T-cell (primary cell): ENCODE measurements at regions not wholly inside any gene's neighbourhood (a gene's known extent, or its start where the extent isn't known, plus 50 kb on each side); places are given as distances from the start of the nearest gene placed in this dataset.

ENCODE experiments used
- ATAC-seq, 4 experiments: fragments of 200-7000 bp in 3 of 4; fragments of 150-1000 bp in 1 of 4; cut with Tn5 transposase; replicated peaks in 1 of 4; 1 replicate in 3 of 4; 2 replicates in 1 of 4; pipeline ENCODE4 v1.10.0; 2021; ENCODE audit warnings: moderate library complexity in 3 of 4, mild to moderate bottlenecking in 2 of 4, moderate number of reproducible peaks in 1 of 4
- CTCF ChIA-PET, 2 donors: fragments of 300-600 bp; sonication (Branson Sonifier 250); formaldehyde crosslinking; loops; one replicate each; lab custom pipeline; 2022; ENCODE audit warnings: antibody characterized with exemption in 2 of 2; lab: Charles Lee
- POLR2A ChIA-PET, 2 donors: fragments of 300-600 bp; sonication (Branson Sonifier 250); formaldehyde crosslinking; loops; one replicate each; lab custom pipeline; 2022; ENCODE audit warnings: antibody characterized with exemption in 2 of 2; lab: Charles Lee
- DNase-seq, 35 experiments: peaks; one replicate each; pipeline versions ENCODE4 v3.0.0 to v3.0.0-alpha.2; 2013 to 2023
- H3K27ac ChIP-seq: one replicate; pipeline ENCODE4 v1.5.1; 2013; ENCODE audit warnings: low read length
- H3K27me3 ChIP-seq, 2 experiments: replicated peaks in 1 of 2; 1 replicate in 1 of 2; 2 replicates in 1 of 2; pipeline versions ENCODE4 v1.6.1 to v1.7.0; 2013; ENCODE audit warnings: low read length in 1 of 2, mixed read lengths in 1 of 2; ENCODE audit not compliant: control insufficient read depth in 2 of 2, insufficient read depth in 2 of 2; ENCODE audit errors: extremely low read depth in 1 of 2
- H3K36me3 ChIP-seq, 2 donors: 1 replicate in 1 of 2; 2 replicates in 1 of 2; pipeline versions ENCODE4 v1.6.1 to v1.7.0; 2013; ENCODE audit warnings: low read length in 1 of 2; ENCODE audit not compliant: control insufficient read depth in 2 of 2, insufficient read depth in 1 of 2; ENCODE audit errors: extremely low read depth in 1 of 2
- H3K4me1 ChIP-seq, 2 experiments: 1 replicate in 1 of 2; 2 replicates in 1 of 2; pipeline versions ENCODE4 v1.6.1 to v1.7.0; 2013; ENCODE audit warnings: low read length in 2 of 2, mixed read lengths in 1 of 2; ENCODE audit not compliant: insufficient read depth in 2 of 2, control insufficient read depth in 1 of 2; ENCODE audit errors: extremely low read depth in 1 of 2
- H3K4me3 ChIP-seq, 2 donors: 1 replicate in 1 of 2; 2 replicates in 1 of 2; pipeline versions ENCODE4 v1.5.1 to v1.7.0; 2013; ENCODE audit warnings: mild to moderate bottlenecking in 2 of 2, low read length in 1 of 2, moderate library complexity in 1 of 2; ENCODE audit not compliant: control insufficient read depth in 1 of 2; ENCODE audit errors: extremely low read depth in 1 of 2
- H3K9me3 ChIP-seq: 2 replicates; pipeline ENCODE4 v1.7.0; 2013
- H3K27ac Mint-ChIP-seq, 2 donors: one replicate each; pipeline ENCODE4 v1.8.0; 2020 to 2021; ENCODE audit warnings: mild to moderate bottlenecking in 2 of 2, mixed read lengths in 2 of 2
- H3K27me3 Mint-ChIP-seq, 2 donors: one replicate each; pipeline ENCODE4 v1.8.0; 2021 to 2022; ENCODE audit warnings: mixed read lengths in 2 of 2
- H3K36me3 Mint-ChIP-seq: one replicate; pipeline ENCODE4 v1.8.0; 2021; ENCODE audit warnings: mixed read lengths
- H3K4me1 Mint-ChIP-seq, 3 donors: one replicate each; pipeline ENCODE4 v1.8.0; 2020 to 2022; ENCODE audit warnings: mixed read lengths in 3 of 3, mild to moderate bottlenecking in 1 of 3
- H3K4me3 Mint-ChIP-seq, 3 donors: one replicate each; pipeline ENCODE4 v1.8.0; 2020 to 2022; ENCODE audit warnings: mild to moderate bottlenecking in 3 of 3, mixed read lengths in 3 of 3, moderate library complexity in 3 of 3
- H3K9me3 Mint-ChIP-seq, 3 donors: one replicate each; pipeline ENCODE4 v1.8.0; 2020 to 2022; ENCODE audit warnings: mixed read lengths in 3 of 3
- WGBS: methylation state at CpG from one replicate; pipeline ENCODE4 v1.1.5; 2013; ENCODE audit warnings: missing lambda C conversion rate; ENCODE audit not compliant: insufficient coverage; 5-methylcytosine and 5-hydroxymethylcytosine counted together

- POLR2A ChIA-PET = no interaction called here
- no peak overlapping the region for H3K27ac Mint-ChIP-seq
- H3K9me3 ChIP-seq = no peaks in the 10 kb centered on the region
- H3K9me3 Mint-ChIP-seq = peaks cover 0 to 4% (median 0%) of the 10 kb centered on the region in 3 donors
- no peak overlapping the region for H3K27ac ChIP-seq
- no peaks in the 10 kb centered on the region for H3K4me1 Mint-ChIP-seq
- H3K36me3 ChIP-seq = no peaks in the 10 kb centered on the region
- no peaks in the 10 kb centered on the region for H3K4me1 ChIP-seq
- 89% methylated on average over 5 of the region's 6 CpGs for WGBS
- H3K4me3 Mint-ChIP-seq = no peak overlapping the region
- peaks cover 0 to 2% of the 10 kb centered on the region in 2 experiments for H3K27me3 ChIP-seq
- CTCF ChIA-PET = no interaction called here
- H3K4me3 ChIP-seq = no peak overlapping the region
- H3K36me3 Mint-ChIP-seq = no peaks in the 10 kb centered on the region
- peaks cover 0 to 9% of the 10 kb centered on the region in 2 donors for H3K27me3 Mint-ChIP-seq
- no peak for DNase-seq
- ATAC-seq = no peak
These were observed 368.5 kb upstream of the ZNF507 start for GRCh38 chr19:31976775-31977536.

DNA sequence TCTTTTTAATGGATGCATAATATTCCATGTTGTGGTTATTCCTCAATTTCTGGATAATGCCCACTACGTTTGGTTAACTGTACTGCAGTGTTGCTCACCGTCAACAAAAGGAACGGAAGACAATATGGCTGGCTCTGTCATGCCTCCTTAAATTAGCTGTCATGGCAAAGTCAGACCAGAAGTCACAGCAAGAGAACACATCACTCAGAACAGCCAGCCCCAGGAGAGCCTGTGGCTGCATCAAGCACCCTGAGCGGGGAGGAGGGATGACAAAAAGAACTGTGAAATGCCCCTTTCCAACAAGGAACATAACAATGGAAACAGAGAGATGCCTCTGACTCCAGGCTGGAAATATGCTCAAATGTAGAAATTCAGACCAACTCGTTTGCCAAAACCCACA is 366.0 kb upstream of the ZNF507 start:
- no peak overlapping the region for H3K27ac ChIP-seq
- DNase-seq (no peak), ATAC-seq (no peak)
- no peak overlapping the region for H3K4me3 ChIP-seq
- no peak overlapping the region for H3K4me3 Mint-ChIP-seq
- H3K36me3 Mint-ChIP-seq = no peaks in the 10 kb centered on the region
- H3K4me1 ChIP-seq = no peaks in the 10 kb centered on the region
- WGBS = 66% methylated on average over 4 of the region's 5 CpGs
- H3K27me3 ChIP-seq = no peaks in the 10 kb centered on the region
- H3K27me3 Mint-ChIP-seq = peaks cover 0 to 4% of the 10 kb centered on the region in 2 donors
- ChIA-PET CTCF (no interaction called here), POLR2A (interaction anchor here in 1 of 2 donors (0.7 kb wide), 1 partner anchor 14 kb away, joined by 3 read pairs; no protein-coding TSS in a partner anchor)
- H3K27ac Mint-ChIP-seq = no peak overlapping the region
- H3K4me1 Mint-ChIP-seq = no peaks in the 10 kb centered on the region
- peaks cover 0 to 4% (median 0%) of the 10 kb centered on the region in 3 donors for H3K9me3 Mint-ChIP-seq
- H3K36me3 ChIP-seq = no peaks in the 10 kb centered on the region
- H3K9me3 ChIP-seq = no peaks in the 10 kb centered on the region

GRCh38 chr19:31979949-31980670 is 365.3 kb upstream of the ZNF507 start:
- no peaks in the 10 kb centered on the region for H3K9me3 ChIP-seq
- ATAC-seq = no peak
- no peaks in the 10 kb centered on the region for H3K4me1 Mint-ChIP-seq
- no peaks in the 10 kb centered on the region for H3K36me3 ChIP-seq
- CTCF ChIA-PET = no interaction called here
- H3K36me3 Mint-ChIP-seq = no peaks in the 10 kb centered on the region
- POLR2A ChIA-PET = no interaction called here
- no peak overlapping the region for H3K27ac Mint-ChIP-seq
- peaks cover 0 to 5% of the 10 kb centered on the region in 2 experiments for H3K27me3 ChIP-seq
- H3K4me3 Mint-ChIP-seq = no peak overlapping the region
- no peaks in the 10 kb centered on the region for H3K27me3 Mint-ChIP-seq
- peaks cover 0 to 4% (median 0%) of the 10 kb centered on the region in 3 donors for H3K9me3 Mint-ChIP-seq
- no peak overlapping the region for H3K27ac ChIP-seq
- DNase-seq = no peak
- 89% methylated on average over 17 of the region's 23 CpGs for WGBS
- H3K4me1 ChIP-seq = no peaks in the 10 kb centered on the region
- no peak overlapping the region for H3K4me3 ChIP-seq

DNA sequence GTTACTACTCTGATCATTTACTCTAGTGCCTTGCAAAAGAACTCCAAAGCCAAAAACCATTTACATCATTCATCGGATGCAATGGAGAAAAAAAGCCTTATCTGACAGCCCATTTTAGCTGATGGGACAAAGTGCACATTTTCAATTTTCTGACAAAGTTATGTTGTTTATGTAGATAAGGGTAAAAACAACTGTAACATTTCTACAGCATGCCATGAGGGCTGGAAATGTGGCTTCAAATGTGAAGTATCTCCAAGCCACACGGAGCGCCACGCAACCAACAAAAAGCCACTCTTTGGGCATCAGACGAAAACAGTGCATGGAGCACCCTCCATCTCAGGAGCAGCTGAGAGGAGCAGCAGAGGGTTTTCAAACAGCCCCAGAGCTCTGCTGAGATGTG is 364.6 kb upstream of the ZNF507 start:
- no peaks in the 10 kb centered on the region for H3K36me3 Mint-ChIP-seq
- ChIA-PET CTCF (no interaction called here), POLR2A (no interaction called here)
- Histone ChIP-seq H3K4me3 (no peak overlapping the region), H3K27ac (no peak overlapping the region), H3K9me3 (no peaks in the 10 kb centered on the region), H3K4me1 (no peaks in the 10 kb centered on the region), H3K27me3 (peaks cover 0 to 9% of the 10 kb centered on the region in 2 experiments), H3K36me3 (no peaks in the 10 kb centered on the region)
- H3K4me1 Mint-ChIP-seq = no peaks in the 10 kb centered on the region
- peaks cover 0 to 4% (median 0%) of the 10 kb centered on the region in 3 donors for H3K9me3 Mint-ChIP-seq
- DNase-seq (no peak), ATAC-seq (no peak)
- no peak overlapping the region for H3K27ac Mint-ChIP-seq
- no peak overlapping the region for H3K4me3 Mint-ChIP-seq
- no peaks in the 10 kb centered on the region for H3K27me3 Mint-ChIP-seq
- 83% methylated on average over 1 of the region's 5 CpGs for WGBS

DNA sequence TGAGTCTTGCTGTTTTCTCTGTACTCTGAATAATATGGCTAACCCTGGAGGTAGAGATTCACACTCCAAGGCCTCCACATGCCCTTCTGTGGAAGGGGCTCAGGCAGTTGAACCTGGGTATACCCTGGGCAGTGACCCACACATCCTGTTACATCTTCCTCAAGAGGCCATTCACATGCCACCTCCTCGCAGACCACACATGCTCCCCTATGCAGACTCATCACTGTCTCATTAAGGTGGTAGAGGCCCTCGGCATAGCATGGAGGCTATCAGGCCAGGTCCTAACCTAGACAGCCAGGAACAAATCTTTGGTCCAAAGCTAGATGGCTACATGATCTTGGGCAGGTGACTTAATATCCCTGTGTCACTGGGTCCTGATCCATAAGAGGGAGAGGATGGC is 363.9 kb upstream of the ZNF507 start:
- no peak overlapping the region for H3K27ac Mint-ChIP-seq
- ChIA-PET POLR2A (no interaction called here), CTCF (no interaction called here)
- Histone ChIP-seq H3K4me3 (no peak overlapping the region), H3K4me1 (no peaks in the 10 kb centered on the region), H3K27ac (no peak overlapping the region), H3K36me3 (no peaks in the 10 kb centered on the region), H3K27me3 (peaks cover 0 to 9% of the 10 kb centered on the region in 2 experiments), H3K9me3 (no peaks in the 10 kb centered on the region)
- DNase-seq (no peak), ATAC-seq (no peak)
- no peak overlapping the region for H3K4me3 Mint-ChIP-seq
- H3K36me3 Mint-ChIP-seq = no peaks in the 10 kb centered on the region
- H3K27me3 Mint-ChIP-seq = no peaks in the 10 kb centered on the region
- H3K9me3 Mint-ChIP-seq = peaks cover 0 to 4% (median 0%) of the 10 kb centered on the region in 3 donors
- WGBS = 83% methylated on average over 1 of the region's 2 CpGs
- no peaks in the 10 kb centered on the region for H3K4me1 Mint-ChIP-seq

- no peak for DNase-seq
- no peaks in the 10 kb centered on the region for H3K27me3 Mint-ChIP-seq
- ATAC-seq = no peak
- H3K36me3 ChIP-seq = no peaks in the 10 kb centered on the region
- WGBS = 17% methylated on average over 1 of the region's 3 CpGs
- H3K27ac ChIP-seq = no peak overlapping the region
- no peaks in the 10 kb centered on the region for H3K9me3 ChIP-seq
- H3K36me3 Mint-ChIP-seq = no peaks in the 10 kb centered on the region
- H3K4me3 Mint-ChIP-seq = no peak overlapping the region
- peaks cover 0 to 9% of the 10 kb centered on the region in 2 experiments for H3K27me3 ChIP-seq
- H3K9me3 Mint-ChIP-seq = peaks cover 0 to 3% (median 2%) of the 10 kb centered on the region in 3 donors
- no peaks in the 10 kb centered on the region for H3K4me1 Mint-ChIP-seq
- CTCF ChIA-PET = no interaction called here
- no peaks in the 10 kb centered on the region for H3K4me1 ChIP-seq
- no peak overlapping the region for H3K4me3 ChIP-seq
- POLR2A ChIA-PET = no interaction called here
- no peak overlapping the region for H3K27ac Mint-ChIP-seq
These were observed 361.8 kb upstream of the ZNF507 start for GRCh38 chr19:31983647-31984046.
